OCI-LY7 (cell line): ENCODE measurements at regions not wholly inside any gene's neighbourhood (a gene's known extent, or its start where the extent isn't known, plus 50 kb on each side); places are given as distances from the start of the nearest gene placed in this dataset.

ENCODE experiments used
- BruUV-seq: library from RNA; stranded (reverse); fragments of 400-500 nt; replicated peaks from 2 replicates; lab custom pipeline; 2021; lab: Mats Ljungman, UMichigan
- CTCF ChIA-PET: fragments of 300-600 bp; sonication (Branson Sonifier 250); formaldehyde crosslinking; loops from one replicate; lab custom pipeline; 2022; ENCODE audit warnings: antibody characterized with exemption; ENCODE audit not compliant: unreplicated experiment; lab: Charles Lee
- POLR2A ChIA-PET: fragments of 300-600 bp; sonication (Branson Sonifier 250); formaldehyde crosslinking; loops from one replicate; lab custom pipeline; 2022; ENCODE audit warnings: antibody characterized with exemption; lab: Charles Lee
- DNase-seq: peaks from one replicate; pipeline ENCODE4 v3.0.0-alpha.2; 2015; ENCODE audit warnings: low spot score
- H2AFZ ChIP-seq: fragments of 200-600 bp; sonication (generic), shearing (Covaris generic); 2 replicates; pipeline ENCODE4 v1.6.1; 2014; ENCODE audit warnings: mild to moderate bottlenecking, antibody characterized with exemption, low read length, moderate library complexity
- H3K27ac ChIP-seq: fragments of 200-600 bp; sonication (generic); 2 replicates; pipeline ENCODE4 v1.5.1; 2014; ENCODE audit warnings: mixed run types, low read depth, mild to moderate bottlenecking, moderate library complexity, low read length, inconsistent platforms; ENCODE audit not compliant: poor library complexity, severe bottlenecking
- H3K36me3 ChIP-seq: fragments of 200-600 bp; sonication (generic); 2 replicates; pipeline ENCODE4 v1.6.1; 2014; ENCODE audit warnings: mild to moderate bottlenecking, antibody characterized with exemption, low read length, moderate library complexity, mixed read lengths; ENCODE audit not compliant: insufficient read depth
- H3K4me1 ChIP-seq: fragments of 200-600 bp; sonication (generic); 2 replicates; pipeline ENCODE4 v1.5.1; 2014; ENCODE audit warnings: mild to moderate bottlenecking, low read length; ENCODE audit not compliant: insufficient read depth, poor library complexity, severe bottlenecking
- H3K4me2 ChIP-seq: fragments of 200-600 bp; sonication (generic); 2 replicates; pipeline ENCODE4 v1.6.1; 2014; ENCODE audit warnings: mild to moderate bottlenecking, low read length
- H3K4me3 ChIP-seq: fragments of 200-600 bp; sonication (generic); 2 replicates; pipeline ENCODE4 v1.5.1; 2014; ENCODE audit warnings: mild to moderate bottlenecking, low read depth, low read length; ENCODE audit not compliant: poor library complexity, severe bottlenecking
- H3K79me2 ChIP-seq: fragments of 200-600 bp; sonication (generic); 2 replicates; pipeline ENCODE4 v1.6.1; 2016; ENCODE audit warnings: low read depth, mild to moderate bottlenecking, low read length, moderate library complexity, mixed read lengths; ENCODE audit not compliant: insufficient read depth
- H3K9me2 ChIP-seq: fragments of 200-600 bp; sonication (generic); 2 replicates; pipeline ENCODE4 v1.6.1; 2016; ENCODE audit warnings: mild to moderate bottlenecking, low read length, mixed read lengths; ENCODE audit not compliant: insufficient read depth
- H3K9me3 ChIP-seq: fragments of 200-600 bp; sonication (generic); 2 replicates; pipeline ENCODE4 v1.6.1; 2014; ENCODE audit warnings: mild to moderate bottlenecking, mixed run types, low read length, mixed read lengths
- H4K20me1 ChIP-seq: fragments of 200-600 bp; sonication (generic); 2 replicates; pipeline ENCODE4 v1.6.1; 2014; ENCODE audit warnings: mild to moderate bottlenecking, antibody characterized with exemption, low read length, moderate library complexity, mixed read lengths; ENCODE audit not compliant: insufficient read depth
- EZH2phosphoT487 ChIP-seq: fragments of 200-600 bp; sonication (generic); IDR thresholded peaks from 2 replicates; pipeline ENCODE4 v1.6.1; 2018; ENCODE audit warnings: low read depth, borderline replicate concordance, mild to moderate bottlenecking, mixed run types, antibody characterized with exemption, low read length, moderate library complexity, mixed read lengths
- intact Hi-C: fragments of 100-400 bp; cut with micrococcal nuclease; formaldehyde crosslinking; loops from one replicate; pipeline ENCODE4 v1.10.0; 2022; ENCODE audit not compliant: unreplicated experiment
- TF ChIP-seq, protein P1 (sequence below): fragments of 200-600 bp; sonication (generic); conservative IDR thresholded peaks from 2 replicates; pipeline ENCODE4 v1.5.1; 2014; ENCODE audit warnings: mild to moderate bottlenecking, antibody characterized with exemption, low read length, moderate library complexity, mixed read lengths

DNA sequence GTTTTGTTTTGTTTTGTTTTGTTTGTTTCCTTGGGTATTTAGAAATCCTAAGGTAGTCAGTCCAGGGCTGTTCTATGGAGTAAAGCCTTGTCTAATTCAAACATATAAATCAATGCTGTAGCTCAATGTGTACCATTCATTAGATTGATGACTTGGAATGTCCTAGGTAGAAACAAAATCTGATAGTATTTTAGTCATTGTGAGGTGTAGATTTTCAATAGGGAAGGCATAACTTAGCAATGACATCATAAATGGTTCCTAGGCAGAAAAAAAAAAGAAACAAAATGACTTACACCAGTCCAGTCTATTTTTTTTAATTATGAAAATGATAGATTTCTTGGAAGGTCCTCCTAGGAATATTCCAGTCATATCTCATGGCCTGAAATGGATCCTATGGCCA, 189.9 kb downstream of the SPRY2 start:
- TF ChIP-seq EZH2phosphoT487, result no peak
- TF ChIP-seq, protein P1, sequence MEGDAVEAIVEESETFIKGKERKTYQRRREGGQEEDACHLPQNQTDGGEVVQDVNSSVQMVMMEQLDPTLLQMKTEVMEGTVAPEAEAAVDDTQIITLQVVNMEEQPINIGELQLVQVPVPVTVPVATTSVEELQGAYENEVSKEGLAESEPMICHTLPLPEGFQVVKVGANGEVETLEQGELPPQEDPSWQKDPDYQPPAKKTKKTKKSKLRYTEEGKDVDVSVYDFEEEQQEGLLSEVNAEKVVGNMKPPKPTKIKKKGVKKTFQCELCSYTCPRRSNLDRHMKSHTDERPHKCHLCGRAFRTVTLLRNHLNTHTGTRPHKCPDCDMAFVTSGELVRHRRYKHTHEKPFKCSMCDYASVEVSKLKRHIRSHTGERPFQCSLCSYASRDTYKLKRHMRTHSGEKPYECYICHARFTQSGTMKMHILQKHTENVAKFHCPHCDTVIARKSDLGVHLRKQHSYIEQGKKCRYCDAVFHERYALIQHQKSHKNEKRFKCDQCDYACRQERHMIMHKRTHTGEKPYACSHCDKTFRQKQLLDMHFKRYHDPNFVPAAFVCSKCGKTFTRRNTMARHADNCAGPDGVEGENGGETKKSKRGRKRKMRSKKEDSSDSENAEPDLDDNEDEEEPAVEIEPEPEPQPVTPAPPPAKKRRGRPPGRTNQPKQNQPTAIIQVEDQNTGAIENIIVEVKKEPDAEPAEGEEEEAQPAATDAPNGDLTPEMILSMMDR, result no peak
- ChIA-PET POLR2A (no interaction called here), CTCF (no interaction called here)
- no TSS peak for BruUV-seq
- no peaks in the 10 kb centered on the region for H3K36me3 ChIP-seq
- no peak for DNase-seq
- H3K4me2 ChIP-seq, result no peak overlapping the region
- H2AFZ ChIP-seq, result no peak overlapping the region
- H4K20me1 ChIP-seq, result no peaks in the 10 kb centered on the region
- no peak overlapping the region for H3K27ac ChIP-seq
- no peaks in the 10 kb centered on the region for H3K9me2 ChIP-seq
- no peaks in the 10 kb centered on the region for H3K79me2 ChIP-seq
- no peaks in the 10 kb centered on the region for H3K4me1 ChIP-seq
- H3K4me3 ChIP-seq, result no peak overlapping the region
- intact Hi-C loops, result no loop called here
- H3K9me3 ChIP-seq, result no peaks in the 10 kb centered on the region

DNA sequence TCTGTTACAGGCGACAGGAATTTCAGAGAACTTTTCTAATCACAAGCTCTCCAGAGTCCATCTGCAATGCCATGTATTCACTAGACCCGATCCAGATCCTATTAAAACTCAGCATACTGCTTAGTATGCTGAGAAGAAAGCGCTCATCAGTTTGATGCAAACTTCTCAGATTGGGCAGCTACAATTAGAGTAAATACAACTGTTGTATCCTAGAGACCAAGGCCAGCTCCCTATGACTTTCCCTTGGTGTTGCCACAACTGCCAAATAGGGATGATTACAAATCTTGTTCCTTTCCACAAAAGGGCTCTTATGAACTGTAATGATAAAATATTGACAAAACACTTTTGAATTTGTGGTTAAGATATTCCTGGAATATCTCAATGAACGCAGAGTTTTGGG, 191.2 kb downstream of the SPRY2 start:
- TF ChIP-seq, protein P1, result no peak
- no peak for TF ChIP-seq EZH2phosphoT487
- Histone ChIP-seq H4K20me1 (no peaks in the 10 kb centered on the region), H3K9me3 (no peaks in the 10 kb centered on the region), H3K9me2 (no peaks in the 10 kb centered on the region), H3K4me2 (no peak overlapping the region), H3K36me3 (no peaks in the 10 kb centered on the region), H3K27ac (no peak overlapping the region), H2AFZ (no peak overlapping the region), H3K4me3 (no peak overlapping the region), H3K4me1 (no peaks in the 10 kb centered on the region), H3K79me2 (no peaks in the 10 kb centered on the region)
- no TSS peak for BruUV-seq
- intact Hi-C loops, result no loop called here
- ChIA-PET CTCF (no interaction called here), POLR2A (interaction anchor here (0.6 to 0.8 kb wide), 4 partner anchors 9 to 712 kb away, joined by 3 to 5 read pairs (median 4); no protein-coding TSS in a partner anchor)
- DNase-seq, result no peak

DNA sequence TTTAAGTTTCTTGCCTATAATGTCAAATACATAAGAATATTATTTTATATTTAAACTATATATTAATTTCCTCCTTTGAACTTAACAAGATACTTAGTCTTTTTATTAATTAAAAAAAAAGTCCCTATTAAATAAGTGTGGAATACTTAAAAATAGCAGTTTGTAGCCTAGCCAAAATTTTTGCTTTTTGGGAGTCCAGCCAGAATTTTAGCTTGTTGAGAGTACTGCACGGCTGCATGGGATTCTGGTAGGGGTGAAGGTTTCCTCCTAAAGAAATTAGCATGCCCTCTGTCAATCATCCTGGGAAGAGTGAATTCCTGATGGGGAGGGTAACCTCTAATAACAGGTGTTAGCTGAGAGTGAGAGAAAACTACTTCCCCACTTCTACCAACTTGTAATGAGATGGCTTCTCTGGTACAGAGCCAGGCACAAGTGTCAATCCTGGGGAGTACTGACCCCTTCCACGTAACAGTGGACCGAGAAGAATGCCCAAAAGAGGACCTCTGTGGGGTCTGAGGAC, 195.7 kb downstream of the SPRY2 start:
- Histone ChIP-seq H3K4me2 (no peak overlapping the region), H3K9me2 (no peaks in the 10 kb centered on the region), H3K4me1 (no peaks in the 10 kb centered on the region), H3K79me2 (no peaks in the 10 kb centered on the region), H2AFZ (no peak overlapping the region), H3K36me3 (no peaks in the 10 kb centered on the region), H4K20me1 (no peaks in the 10 kb centered on the region), H3K4me3 (no peak overlapping the region), H3K27ac (no peak overlapping the region), H3K9me3 (no peaks in the 10 kb centered on the region)
- ChIA-PET POLR2A (interaction anchor here (1.0 kb wide), 1 partner anchor 14 kb away, joined by 3 read pairs; no protein-coding TSS in a partner anchor), CTCF (no interaction called here)
- DNase-seq, result no peak
- no TSS peak for BruUV-seq
- intact Hi-C loops, result no loop called here
- TF ChIP-seq EZH2phosphoT487, result no peak
- TF ChIP-seq, protein P1, result no peak
